Caco-2 (cell line): ENCODE measurements at regions not wholly inside any gene's neighbourhood (a gene's known extent, or its start where the extent isn't known, plus 50 kb on each side); places are given as distances from the start of the nearest gene placed in this dataset.
A peak's percentile ranks its signal among the peaks of the same experiment; 100 is the strongest.

Experiments used
- BruUV-seq: library from RNA; stranded (reverse); fragments of 400-500 nt; replicated peaks from 2 replicates; lab custom pipeline; 2021; lab: Mats Ljungman, UMichigan
- CTCF ChIA-PET: fragments of 300-600 bp; sonication (Branson Sonifier 250); formaldehyde crosslinking; loops from one replicate; lab custom pipeline; 2022; ENCODE audit warnings: antibody characterized with exemption; lab: Charles Lee
- POLR2A ChIA-PET: fragments of 300-600 bp; sonication (Branson Sonifier 250); formaldehyde crosslinking; loops from one replicate; lab custom pipeline; 2022; ENCODE audit warnings: antibody characterized with exemption; lab: Charles Lee
- DNase-seq, 2 experiments: peaks; one replicate each; pipeline versions ENCODE4 v3.0.0 to v3.0.0-alpha.2; 2020 to 2022
- H3K27me3 ChIP-seq: replicated peaks from 2 replicates; pipeline ENCODE4 v1.6.0; 2011; ENCODE audit warnings: low read length; ENCODE audit not compliant: control insufficient read depth, insufficient read depth
- H3K36me3 ChIP-seq: 2 replicates; pipeline ENCODE4 v1.5.1; 2011; ENCODE audit warnings: low read length; ENCODE audit not compliant: control insufficient read depth, insufficient read depth
- H3K4me1 ChIP-seq: fragments of 250-450 bp; sonication (Bioruptor Pico); 2 replicates; pipeline ENCODE4 v1.5.1; 2020; ENCODE audit warnings: mild to moderate bottlenecking
- H3K4me3 ChIP-seq: 2 replicates; pipeline ENCODE4 v1.5.1; 2011; ENCODE audit warnings: low read depth, mild to moderate bottlenecking, control low read depth, low read length
- H3K9me3 ChIP-seq: fragments of 250-450 bp; sonication (Bioruptor Pico); 2 replicates; pipeline ENCODE4 v1.5.1; 2020; ENCODE audit warnings: mild to moderate bottlenecking, moderate library complexity
- H3K27ac Mint-ChIP-seq: one replicate; pipeline ENCODE4 v1.8.0; 2022; ENCODE audit warnings: mixed read lengths; ENCODE audit not compliant: unreplicated experiment
- H3K27me3 Mint-ChIP-seq: one replicate; pipeline ENCODE4 v1.8.0; 2022; ENCODE audit warnings: mixed read lengths; ENCODE audit not compliant: insufficient read depth, unreplicated experiment
- H3K36me3 Mint-ChIP-seq: one replicate; pipeline ENCODE4 v1.8.0; 2022; ENCODE audit warnings: mild to moderate bottlenecking, mixed read lengths; ENCODE audit not compliant: insufficient read depth, unreplicated experiment
- H3K4me1 Mint-ChIP-seq: one replicate; pipeline ENCODE4 v1.8.0; 2022; ENCODE audit warnings: low read depth, mixed read lengths; ENCODE audit not compliant: unreplicated experiment
- H3K4me3 Mint-ChIP-seq: one replicate; pipeline ENCODE4 v1.8.0; 2022; ENCODE audit warnings: mild to moderate bottlenecking, moderate library complexity, mixed read lengths; ENCODE audit not compliant: unreplicated experiment
- H3K9me3 Mint-ChIP-seq: one replicate; pipeline ENCODE4 v1.8.0; 2022; ENCODE audit warnings: mixed read lengths; ENCODE audit not compliant: unreplicated experiment
- intact Hi-C: fragments of 100-400 bp; cut with micrococcal nuclease; formaldehyde crosslinking; loops from one replicate; pipeline ENCODE4 v1.10.0; 2022; ENCODE audit not compliant: unreplicated experiment
- TF ChIP-seq, protein P1 (sequence below), 2 experiments: fragments of 200-600 bp in 1 of 2; IDR thresholded peaks; 1 replicate in 1 of 2; 2 replicates in 1 of 2; pipeline versions ENCODE4 v1.5.1 to v1.8.0; 2011 to 2022; ENCODE audit warnings: antibody characterized with exemption in 1 of 2, control low read depth in 1 of 2, inconsistent platforms in 1 of 2, low read depth in 1 of 2, low read length in 1 of 2, mild to moderate bottlenecking in 1 of 2, moderate library complexity in 1 of 2; ENCODE audit not compliant: insufficient read depth in 1 of 2, severe bottlenecking in 1 of 2, unreplicated experiment in 1 of 2

DNA sequence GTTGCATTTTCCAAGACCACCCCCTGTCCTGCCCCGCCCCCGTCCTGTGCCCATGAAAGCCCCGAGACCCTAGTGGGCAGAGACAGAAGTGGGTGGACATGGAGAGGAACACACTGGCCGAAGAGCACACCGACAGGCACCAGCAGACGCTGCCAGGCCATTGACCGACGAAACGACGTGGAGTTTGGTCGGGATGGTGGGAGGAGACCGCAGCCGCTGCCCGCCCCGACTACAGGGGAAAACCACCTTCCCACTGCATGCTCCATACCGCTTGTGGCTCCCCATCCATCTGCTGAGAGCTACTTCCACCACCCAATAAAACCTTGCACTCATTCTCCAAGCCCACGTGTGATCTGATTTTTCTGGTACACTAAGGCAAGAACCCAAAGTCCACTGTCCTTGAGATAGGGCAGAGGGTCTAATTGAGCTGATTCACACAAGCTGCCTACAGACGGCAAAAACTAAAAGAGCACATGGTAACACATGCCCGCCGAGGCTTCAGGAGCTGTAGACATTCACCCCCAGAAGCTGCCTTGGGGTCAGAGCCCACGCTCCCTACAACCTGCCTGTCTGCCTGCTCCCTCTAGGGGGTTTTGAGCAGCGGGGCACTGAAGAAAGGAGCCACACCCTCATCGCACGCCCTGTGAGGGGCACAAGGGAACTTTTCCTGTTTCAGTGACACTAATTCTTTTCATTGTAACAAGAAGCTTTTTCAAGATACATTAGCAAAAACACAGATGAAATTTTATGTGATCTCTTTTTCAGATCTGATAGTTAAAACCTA, 81.2 kb upstream of the RAB3GAP2 start:
- H3K36me3 Mint-ChIP-seq: no peaks in the 10 kb centered on the region
- peaks cover 5% of the 10 kb centered on the region for H3K27me3 Mint-ChIP-seq
- Histone ChIP-seq H3K4me3 (no peak overlapping the region), H3K27me3 (no peaks in the 10 kb centered on the region), H3K36me3 (no peaks in the 10 kb centered on the region), H3K9me3 (no peaks in the 10 kb centered on the region), H3K4me1 (no peaks in the 10 kb centered on the region)
- DNase-seq: no peak
- BruUV-seq: no TSS peak
- no peaks in the 10 kb centered on the region for H3K9me3 Mint-ChIP-seq
- TF ChIP-seq, protein P1, sequence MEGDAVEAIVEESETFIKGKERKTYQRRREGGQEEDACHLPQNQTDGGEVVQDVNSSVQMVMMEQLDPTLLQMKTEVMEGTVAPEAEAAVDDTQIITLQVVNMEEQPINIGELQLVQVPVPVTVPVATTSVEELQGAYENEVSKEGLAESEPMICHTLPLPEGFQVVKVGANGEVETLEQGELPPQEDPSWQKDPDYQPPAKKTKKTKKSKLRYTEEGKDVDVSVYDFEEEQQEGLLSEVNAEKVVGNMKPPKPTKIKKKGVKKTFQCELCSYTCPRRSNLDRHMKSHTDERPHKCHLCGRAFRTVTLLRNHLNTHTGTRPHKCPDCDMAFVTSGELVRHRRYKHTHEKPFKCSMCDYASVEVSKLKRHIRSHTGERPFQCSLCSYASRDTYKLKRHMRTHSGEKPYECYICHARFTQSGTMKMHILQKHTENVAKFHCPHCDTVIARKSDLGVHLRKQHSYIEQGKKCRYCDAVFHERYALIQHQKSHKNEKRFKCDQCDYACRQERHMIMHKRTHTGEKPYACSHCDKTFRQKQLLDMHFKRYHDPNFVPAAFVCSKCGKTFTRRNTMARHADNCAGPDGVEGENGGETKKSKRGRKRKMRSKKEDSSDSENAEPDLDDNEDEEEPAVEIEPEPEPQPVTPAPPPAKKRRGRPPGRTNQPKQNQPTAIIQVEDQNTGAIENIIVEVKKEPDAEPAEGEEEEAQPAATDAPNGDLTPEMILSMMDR (IDR thresholded peaks at IDR 0.05; ENCODE audit: insufficient read depth in 1 of 2, low read depth in 1 of 2, low read length in 1 of 2, severe bottlenecking in 1 of 2, unreplicated experiment in 1 of 2): peak in 1 of 2 experiments; percentile 18
- intact Hi-C loops: no loop called here
- H3K4me1 Mint-ChIP-seq: no peaks in the 10 kb centered on the region
- H3K4me3 Mint-ChIP-seq: no peak overlapping the region
- ChIA-PET CTCF (no interaction called here), POLR2A (no interaction called here)
- no peak overlapping the region for H3K27ac Mint-ChIP-seq

DNA sequence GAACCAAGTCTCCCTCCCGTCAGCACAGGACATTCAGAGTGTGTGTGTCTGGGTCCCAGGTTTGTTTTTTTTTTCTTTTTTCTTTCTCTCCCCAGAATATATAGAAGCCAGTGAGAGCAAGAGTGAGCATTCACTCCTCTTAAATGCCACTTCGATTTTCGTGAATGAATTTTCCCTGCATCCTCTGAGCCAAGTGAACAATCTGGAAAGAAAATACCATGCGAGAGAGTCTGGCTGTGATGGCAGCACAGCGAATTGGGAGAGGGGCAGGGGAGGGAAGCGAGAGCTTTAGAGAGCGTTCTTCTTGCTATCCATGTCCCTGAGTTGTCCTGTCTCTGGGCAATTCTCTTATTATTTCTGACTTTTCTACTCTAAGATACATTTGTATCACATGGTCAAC, 76.0 kb upstream of the RAB3GAP2 start:
- Mint-ChIP-seq H3K36me3 (no peaks in the 10 kb centered on the region), H3K4me3 (no peak overlapping the region), H3K9me3 (no peaks in the 10 kb centered on the region), H3K27me3 (peaks cover 14% of the 10 kb centered on the region), H3K27ac (no peak overlapping the region), H3K4me1 (no peaks in the 10 kb centered on the region)
- ChIA-PET POLR2A (no interaction called here), CTCF (no interaction called here)
- intact Hi-C loops: no loop called here
- Histone ChIP-seq H3K36me3 (no peaks in the 10 kb centered on the region), H3K9me3 (no peaks in the 10 kb centered on the region), H3K27me3 (no peaks in the 10 kb centered on the region), H3K4me3 (no peak overlapping the region), H3K4me1 (no peaks in the 10 kb centered on the region)
- BruUV-seq: no TSS peak
- TF ChIP-seq, protein P1 (IDR thresholded peaks at IDR 0.05; ENCODE audit: insufficient read depth in 1 of 2, low read depth in 1 of 2, low read length in 1 of 2, severe bottlenecking in 1 of 2, unreplicated experiment in 1 of 2): no peak
- no peak for DNase-seq

DNA sequence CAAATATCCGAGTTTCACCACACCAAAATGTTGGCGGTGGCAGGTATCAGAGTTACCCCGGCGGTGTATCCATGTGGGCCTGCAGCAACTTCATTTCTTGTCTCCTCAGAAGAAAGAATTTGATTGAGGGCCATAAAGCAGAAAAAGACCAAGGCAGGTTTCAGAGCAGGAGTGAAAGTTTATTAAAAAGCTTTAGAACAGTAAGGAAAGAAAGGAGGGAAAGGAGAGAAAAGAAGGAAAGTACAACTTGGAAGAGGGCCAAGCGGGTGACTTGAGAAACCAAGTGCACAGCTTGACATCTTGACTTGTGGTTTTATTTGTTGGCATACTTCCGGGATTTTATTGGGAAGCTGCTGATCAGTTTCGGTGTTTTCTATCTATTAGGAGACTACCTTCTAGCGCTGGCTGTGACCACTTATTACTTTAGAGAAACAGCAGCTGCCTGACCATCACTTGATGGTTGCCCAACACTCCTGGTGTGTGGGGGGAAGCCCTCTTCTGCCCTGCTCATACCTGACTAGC, 75.5 kb upstream of the RAB3GAP2 start:
- H3K36me3 ChIP-seq: no peaks in the 10 kb centered on the region
- no peak overlapping the region for H3K4me3 ChIP-seq
- no peaks in the 10 kb centered on the region for H3K36me3 Mint-ChIP-seq
- H3K27me3 ChIP-seq: no peaks in the 10 kb centered on the region
- H3K9me3 Mint-ChIP-seq: no peaks in the 10 kb centered on the region
- no peak for DNase-seq
- no peaks in the 10 kb centered on the region for H3K9me3 ChIP-seq
- H3K27me3 Mint-ChIP-seq: peaks cover 14% of the 10 kb centered on the region
- no peak overlapping the region for H3K4me3 Mint-ChIP-seq
- no peaks in the 10 kb centered on the region for H3K4me1 ChIP-seq
- BruUV-seq: no TSS peak
- intact Hi-C loops: no loop called here
- no peak overlapping the region for H3K27ac Mint-ChIP-seq
- ChIA-PET POLR2A (no interaction called here), CTCF (no interaction called here)
- no peaks in the 10 kb centered on the region for H3K4me1 Mint-ChIP-seq
- TF ChIP-seq, protein P1 (IDR thresholded peaks at IDR 0.05; ENCODE audit: insufficient read depth in 1 of 2, low read depth in 1 of 2, low read length in 1 of 2, severe bottlenecking in 1 of 2, unreplicated experiment in 1 of 2): no peak
